ENCODE measurements at regions not wholly inside any gene's neighbourhood (a gene's known extent, or its start where the extent isn't known, plus 50 kb on each side); places are given as distances from the start of the nearest gene placed in this dataset.

DNA sequence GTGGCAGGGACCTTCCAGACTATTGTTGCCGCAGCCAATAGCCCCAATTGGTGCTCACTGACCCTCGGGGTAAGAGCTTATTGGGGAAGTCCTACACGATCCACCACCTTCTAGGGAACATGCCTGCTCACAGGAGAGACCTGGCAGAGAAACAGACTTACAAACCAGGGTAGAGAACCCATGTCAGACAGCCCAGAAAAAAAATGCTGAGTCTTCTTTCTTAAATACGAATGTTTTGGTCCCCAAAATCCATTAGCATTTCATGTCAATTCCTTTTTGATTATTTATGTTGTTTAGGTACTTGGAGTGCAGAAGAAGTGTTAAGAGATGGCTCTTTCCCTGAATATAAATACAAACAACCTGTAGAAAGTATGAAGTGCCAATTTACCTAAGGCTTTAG is 84.9 kb upstream of the PDE10A start:
- no peaks in the 10 kb centered on the region for H3K9me3 ChIP-seq (ENCODE audit: control insufficient read depth, insufficient read depth, low read depth, low read length)
- no peak for TF ChIP-seq ZNF221 (tag by site-specific recombination; IDR thresholded peaks at IDR 0.05; ENCODE audit: borderline replicate concordance)
- TF ChIP-seq MYNN (tag by site-specific recombination; IDR thresholded peaks at IDR 0.05; ENCODE audit: borderline replicate concordance), result no peak
- TF ChIP-seq ZNF501 (tag by site-specific recombination; IDR thresholded peaks at IDR 0.05), result no peak
- no peak for TF ChIP-seq GFI1B (tag by site-specific recombination; IDR thresholded peaks at IDR 0.05)
- TF ChIP-seq BCL11A (tag by site-specific recombination; IDR thresholded peaks at IDR 0.05; ENCODE audit: low read depth), result no peak
- TF ChIP-seq KLF16 (tag by site-specific recombination; IDR thresholded peaks at IDR 0.05), result no peak
- TF ChIP-seq, protein P1, sequence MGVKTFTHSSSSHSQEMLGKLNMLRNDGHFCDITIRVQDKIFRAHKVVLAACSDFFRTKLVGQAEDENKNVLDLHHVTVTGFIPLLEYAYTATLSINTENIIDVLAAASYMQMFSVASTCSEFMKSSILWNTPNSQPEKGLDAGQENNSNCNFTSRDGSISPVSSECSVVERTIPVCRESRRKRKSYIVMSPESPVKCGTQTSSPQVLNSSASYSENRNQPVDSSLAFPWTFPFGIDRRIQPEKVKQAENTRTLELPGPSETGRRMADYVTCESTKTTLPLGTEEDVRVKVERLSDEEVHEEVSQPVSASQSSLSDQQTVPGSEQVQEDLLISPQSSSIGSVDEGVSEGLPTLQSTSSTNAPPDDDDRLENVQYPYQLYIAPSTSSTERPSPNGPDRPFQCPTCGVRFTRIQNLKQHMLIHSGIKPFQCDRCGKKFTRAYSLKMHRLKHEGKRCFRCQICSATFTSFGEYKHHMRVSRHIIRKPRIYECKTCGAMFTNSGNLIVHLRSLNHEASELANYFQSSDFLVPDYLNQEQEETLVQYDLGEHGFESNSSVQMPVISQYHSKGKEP (tag by site-specific recombination; IDR thresholded peaks at IDR 0.05), result no peak
- TF ChIP-seq ZBTB20 (tag by site-specific recombination; IDR thresholded peaks at IDR 0.05), result no peak
- TF ChIP-seq, protein P2, sequence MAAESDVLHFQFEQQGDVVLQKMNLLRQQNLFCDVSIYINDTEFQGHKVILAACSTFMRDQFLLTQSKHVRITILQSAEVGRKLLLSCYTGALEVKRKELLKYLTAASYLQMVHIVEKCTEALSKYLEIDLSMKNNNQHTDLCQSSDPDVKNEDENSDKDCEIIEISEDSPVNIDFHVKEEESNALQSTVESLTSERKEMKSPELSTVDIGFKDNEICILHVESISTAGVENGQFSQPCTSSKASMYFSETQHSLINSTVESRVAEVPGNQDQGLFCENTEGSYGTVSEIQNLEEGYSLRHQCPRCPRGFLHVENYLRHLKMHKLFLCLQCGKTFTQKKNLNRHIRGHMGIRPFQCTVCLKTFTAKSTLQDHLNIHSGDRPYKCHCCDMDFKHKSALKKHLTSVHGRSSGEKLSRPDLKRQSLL (tag by site-specific recombination; IDR thresholded peaks at IDR 0.05), result no peak
- TF ChIP-seq, protein P3, sequence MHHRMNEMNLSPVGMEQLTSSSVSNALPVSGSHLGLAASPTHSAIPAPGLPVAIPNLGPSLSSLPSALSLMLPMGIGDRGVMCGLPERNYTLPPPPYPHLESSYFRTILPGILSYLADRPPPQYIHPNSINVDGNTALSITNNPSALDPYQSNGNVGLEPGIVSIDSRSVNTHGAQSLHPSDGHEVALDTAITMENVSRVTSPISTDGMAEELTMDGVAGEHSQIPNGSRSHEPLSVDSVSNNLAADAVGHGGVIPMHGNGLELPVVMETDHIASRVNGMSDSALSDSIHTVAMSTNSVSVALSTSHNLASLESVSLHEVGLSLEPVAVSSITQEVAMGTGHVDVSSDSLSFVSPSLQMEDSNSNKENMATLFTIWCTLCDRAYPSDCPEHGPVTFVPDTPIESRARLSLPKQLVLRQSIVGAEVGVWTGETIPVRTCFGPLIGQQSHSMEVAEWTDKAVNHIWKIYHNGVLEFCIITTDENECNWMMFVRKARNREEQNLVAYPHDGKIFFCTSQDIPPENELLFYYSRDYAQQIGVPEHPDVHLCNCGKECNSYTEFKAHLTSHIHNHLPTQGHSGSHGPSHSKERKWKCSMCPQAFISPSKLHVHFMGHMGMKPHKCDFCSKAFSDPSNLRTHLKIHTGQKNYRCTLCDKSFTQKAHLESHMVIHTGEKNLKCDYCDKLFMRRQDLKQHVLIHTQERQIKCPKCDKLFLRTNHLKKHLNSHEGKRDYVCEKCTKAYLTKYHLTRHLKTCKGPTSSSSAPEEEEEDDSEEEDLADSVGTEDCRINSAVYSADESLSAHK (tag by site-specific recombination; IDR thresholded peaks at IDR 0.05), result no peak
- TF ChIP-seq, protein P4, sequence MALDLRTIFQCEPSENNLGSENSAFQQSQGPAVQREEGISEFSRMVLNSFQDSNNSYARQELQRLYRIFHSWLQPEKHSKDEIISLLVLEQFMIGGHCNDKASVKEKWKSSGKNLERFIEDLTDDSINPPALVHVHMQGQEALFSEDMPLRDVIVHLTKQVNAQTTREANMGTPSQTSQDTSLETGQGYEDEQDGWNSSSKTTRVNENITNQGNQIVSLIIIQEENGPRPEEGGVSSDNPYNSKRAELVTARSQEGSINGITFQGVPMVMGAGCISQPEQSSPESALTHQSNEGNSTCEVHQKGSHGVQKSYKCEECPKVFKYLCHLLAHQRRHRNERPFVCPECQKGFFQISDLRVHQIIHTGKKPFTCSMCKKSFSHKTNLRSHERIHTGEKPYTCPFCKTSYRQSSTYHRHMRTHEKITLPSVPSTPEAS (tag by site-specific recombination; IDR thresholded peaks at IDR 0.05), result no peak
- TF ChIP-seq, protein P5, sequence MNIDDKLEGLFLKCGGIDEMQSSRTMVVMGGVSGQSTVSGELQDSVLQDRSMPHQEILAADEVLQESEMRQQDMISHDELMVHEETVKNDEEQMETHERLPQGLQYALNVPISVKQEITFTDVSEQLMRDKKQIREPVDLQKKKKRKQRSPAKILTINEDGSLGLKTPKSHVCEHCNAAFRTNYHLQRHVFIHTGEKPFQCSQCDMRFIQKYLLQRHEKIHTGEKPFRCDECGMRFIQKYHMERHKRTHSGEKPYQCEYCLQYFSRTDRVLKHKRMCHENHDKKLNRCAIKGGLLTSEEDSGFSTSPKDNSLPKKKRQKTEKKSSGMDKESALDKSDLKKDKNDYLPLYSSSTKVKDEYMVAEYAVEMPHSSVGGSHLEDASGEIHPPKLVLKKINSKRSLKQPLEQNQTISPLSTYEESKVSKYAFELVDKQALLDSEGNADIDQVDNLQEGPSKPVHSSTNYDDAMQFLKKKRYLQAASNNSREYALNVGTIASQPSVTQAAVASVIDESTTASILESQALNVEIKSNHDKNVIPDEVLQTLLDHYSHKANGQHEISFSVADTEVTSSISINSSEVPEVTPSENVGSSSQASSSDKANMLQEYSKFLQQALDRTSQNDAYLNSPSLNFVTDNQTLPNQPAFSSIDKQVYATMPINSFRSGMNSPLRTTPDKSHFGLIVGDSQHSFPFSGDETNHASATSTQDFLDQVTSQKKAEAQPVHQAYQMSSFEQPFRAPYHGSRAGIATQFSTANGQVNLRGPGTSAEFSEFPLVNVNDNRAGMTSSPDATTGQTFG (tag by site-specific recombination; IDR thresholded peaks at IDR 0.05; ENCODE audit: borderline replicate concordance), result no peak
- TF ChIP-seq ZNF433 (tag by site-specific recombination; IDR thresholded peaks at IDR 0.05; ENCODE audit: low read depth), result no peak
- TF ChIP-seq ZSCAN16 (tag by site-specific recombination; IDR thresholded peaks at IDR 0.05), result no peak
- TF ChIP-seq ZFP3 (tag by site-specific recombination; IDR thresholded peaks at IDR 0.05; ENCODE audit: low read depth), result no peak
- no peak for TF ChIP-seq ZNF549 (tag by site-specific recombination; IDR thresholded peaks at IDR 0.05)
- TF ChIP-seq, protein P6, sequence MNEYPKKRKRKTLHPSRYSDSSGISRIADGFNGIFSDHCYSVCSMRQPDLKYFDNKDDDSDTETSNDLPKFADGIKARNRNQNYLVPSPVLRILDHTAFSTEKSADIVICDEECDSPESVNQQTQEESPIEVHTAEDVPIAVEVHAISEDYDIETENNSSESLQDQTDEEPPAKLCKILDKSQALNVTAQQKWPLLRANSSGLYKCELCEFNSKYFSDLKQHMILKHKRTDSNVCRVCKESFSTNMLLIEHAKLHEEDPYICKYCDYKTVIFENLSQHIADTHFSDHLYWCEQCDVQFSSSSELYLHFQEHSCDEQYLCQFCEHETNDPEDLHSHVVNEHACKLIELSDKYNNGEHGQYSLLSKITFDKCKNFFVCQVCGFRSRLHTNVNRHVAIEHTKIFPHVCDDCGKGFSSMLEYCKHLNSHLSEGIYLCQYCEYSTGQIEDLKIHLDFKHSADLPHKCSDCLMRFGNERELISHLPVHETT (tag by site-specific recombination; IDR thresholded peaks at IDR 0.05), result no peak
- no peak for TF ChIP-seq ZNF266 (tag by site-specific recombination; IDR thresholded peaks at IDR 0.05; ENCODE audit: low read depth)
- no peak overlapping the region for H3K4me3 ChIP-seq (ENCODE audit: low read depth, low read length)
- ChIA-PET POLR2A (no interaction called here), CTCF (interaction anchor here (0.6 to 1.0 kb wide), 3 partner anchors 8 to 308 kb away, joined by 3 to 4 read pairs (median 4); no protein-coding TSS in a partner anchor)
- H3K27ac ChIP-seq (ENCODE audit: extremely low read depth, low read depth, low read length), result no peak overlapping the region
- no peaks in the 10 kb centered on the region for H3K36me3 ChIP-seq (ENCODE audit: control insufficient read depth in 2 of 2, insufficient read depth in 1 of 2, low read length in 2 of 2)
- no peaks in the 10 kb centered on the region for H3K4me1 ChIP-seq (ENCODE audit: control insufficient read depth, insufficient read depth, low read length)

All from HEK293 (cell line).